ENCODE measurements at regions not wholly inside any gene's neighbourhood (a gene's known extent, or its start where the extent isn't known, plus 50 kb on each side); places are given as distances from the start of the nearest gene placed in this dataset.

DNA sequence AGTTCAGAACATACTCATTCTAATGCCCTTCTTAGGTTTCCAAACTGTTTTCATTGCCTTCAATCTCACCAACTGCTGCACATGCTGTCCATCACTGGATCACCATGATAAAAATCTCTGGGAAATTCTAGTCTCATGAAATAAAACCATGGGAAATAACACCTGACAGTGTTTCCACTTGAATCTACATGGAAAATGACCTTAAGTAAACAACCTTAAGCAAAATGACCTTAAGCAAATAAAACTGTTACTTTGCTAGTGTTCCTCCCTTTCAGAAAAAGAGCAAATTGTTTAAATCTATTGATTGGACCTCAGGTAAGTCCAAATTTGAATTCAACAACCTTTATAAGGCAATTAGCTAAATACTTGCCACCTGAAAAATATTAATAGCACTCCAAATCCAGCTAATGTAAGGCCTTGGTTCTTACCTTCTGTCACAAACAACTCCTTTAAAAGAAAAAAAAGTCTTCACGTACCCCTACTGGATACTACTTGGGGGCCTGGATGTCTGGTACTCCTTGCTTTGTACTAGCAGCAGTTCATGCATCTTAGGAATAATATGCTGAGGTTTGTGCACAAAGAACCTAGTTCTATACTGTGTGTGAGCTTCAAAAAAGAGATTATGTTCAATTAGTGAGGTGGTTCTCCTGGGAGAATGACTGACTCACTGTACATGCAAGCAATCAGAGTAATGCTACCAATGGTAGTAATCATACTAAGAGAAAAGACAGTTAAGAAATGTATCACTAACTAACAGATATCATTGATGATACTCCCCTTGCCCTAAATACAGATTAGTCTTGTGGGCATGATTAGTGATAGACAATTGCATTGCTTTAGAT lies 630.4 kb downstream of the PSAT1 start:
- TF ChIP-seq CTCF (IDR thresholded peaks at IDR 0.05) (no peak), POLR2AphosphoS5 (IDR thresholded peaks at IDR 0.05) (no peak), POLR2A (IDR thresholded peaks at IDR 0.05) (no peak), EP300 (IDR thresholded peaks at IDR 0.05) (no peak)
